ENCODE measurements at regions not wholly inside any gene's neighbourhood (a gene's known extent, or its start where the extent isn't known, plus 50 kb on each side); places are given as distances from the start of the nearest gene placed in this dataset.

DNA sequence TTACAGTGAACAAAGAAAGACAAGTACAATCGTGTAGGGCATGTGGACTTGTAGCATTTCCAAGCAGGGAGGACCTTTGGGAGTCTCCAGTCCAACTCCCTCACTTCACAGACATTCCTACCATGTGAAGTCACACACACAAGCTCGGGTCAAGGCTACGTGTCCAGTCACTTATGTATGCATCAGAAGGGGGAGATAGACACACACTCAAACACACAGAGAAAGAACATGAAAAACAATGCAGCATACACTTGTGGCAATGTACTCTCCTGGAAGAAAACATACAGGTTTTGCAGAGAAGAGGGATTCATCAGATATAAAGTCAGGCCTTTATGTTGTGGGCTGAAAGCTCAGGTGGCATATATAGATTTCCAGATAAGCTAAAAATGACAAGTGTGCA, 136.1 kb upstream of the MID1 start (continued):
- TF ChIP-seq, protein P1, sequence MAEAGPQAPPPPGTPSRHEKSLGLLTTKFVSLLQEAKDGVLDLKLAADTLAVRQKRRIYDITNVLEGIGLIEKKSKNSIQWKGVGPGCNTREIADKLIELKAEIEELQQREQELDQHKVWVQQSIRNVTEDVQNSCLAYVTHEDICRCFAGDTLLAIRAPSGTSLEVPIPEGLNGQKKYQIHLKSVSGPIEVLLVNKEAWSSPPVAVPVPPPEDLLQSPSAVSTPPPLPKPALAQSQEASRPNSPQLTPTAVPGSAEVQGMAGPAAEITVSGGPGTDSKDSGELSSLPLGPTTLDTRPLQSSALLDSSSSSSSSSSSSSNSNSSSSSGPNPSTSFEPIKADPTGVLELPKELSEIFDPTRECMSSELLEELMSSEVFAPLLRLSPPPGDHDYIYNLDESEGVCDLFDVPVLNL (IDR thresholded peaks at IDR 0.05; ENCODE audit: low read depth, low read length) = no peak
- TF ChIP-seq, protein P2, sequence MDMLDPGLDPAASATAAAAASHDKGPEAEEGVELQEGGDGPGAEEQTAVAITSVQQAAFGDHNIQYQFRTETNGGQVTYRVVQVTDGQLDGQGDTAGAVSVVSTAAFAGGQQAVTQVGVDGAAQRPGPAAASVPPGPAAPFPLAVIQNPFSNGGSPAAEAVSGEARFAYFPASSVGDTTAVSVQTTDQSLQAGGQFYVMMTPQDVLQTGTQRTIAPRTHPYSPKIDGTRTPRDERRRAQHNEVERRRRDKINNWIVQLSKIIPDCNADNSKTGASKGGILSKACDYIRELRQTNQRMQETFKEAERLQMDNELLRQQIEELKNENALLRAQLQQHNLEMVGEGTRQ (IDR thresholded peaks at IDR 0.05; ENCODE audit: borderline replicate concordance, low read depth, low read length) = no peak
- no peak for TF ChIP-seq CBX5 (IDR thresholded peaks at IDR 0.05; ENCODE audit: low read depth)
- no peak for TF ChIP-seq NFXL1 (IDR thresholded peaks at IDR 0.05; ENCODE audit: borderline replicate concordance)

DNA sequence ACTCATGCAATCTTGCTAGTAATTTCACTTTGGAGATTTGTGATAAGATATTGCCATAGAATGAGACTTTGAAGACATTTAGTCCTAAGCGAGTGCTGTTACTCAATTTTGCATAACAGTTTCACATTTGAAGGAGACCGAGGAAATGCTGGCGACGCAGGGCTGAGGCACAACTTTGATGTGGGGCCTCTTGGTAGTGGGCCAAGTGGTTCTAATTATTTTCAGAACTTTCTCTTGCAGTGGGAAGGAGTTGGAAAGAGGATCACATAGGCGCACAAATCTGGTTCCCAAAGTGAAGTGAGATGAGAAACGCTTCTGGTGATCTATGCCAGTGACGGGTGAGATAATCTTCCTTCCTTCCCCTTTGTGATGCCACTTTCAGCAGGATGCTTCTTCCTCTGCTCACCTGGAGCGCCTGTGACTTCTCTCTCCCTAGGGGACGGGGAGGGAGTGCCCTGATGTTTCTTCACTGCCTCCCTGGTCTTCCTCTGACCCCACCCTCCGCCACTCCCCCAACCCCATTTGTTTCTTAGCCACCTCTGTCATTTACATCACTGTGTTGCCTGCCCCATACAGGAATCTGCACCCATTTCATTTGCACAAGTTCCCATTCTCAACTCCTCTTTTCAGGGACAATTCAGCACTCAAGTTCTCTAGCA, 138.9 kb upstream of the MID1 start:
- Histone ChIP-seq H3K4me1 (ENCODE audit: control insufficient read depth, insufficient read depth, low read length) (no peaks in the 10 kb centered on the region), H4K20me1 (ENCODE audit: control insufficient read depth, insufficient read depth) (no peaks in the 10 kb centered on the region), H3K79me2 (ENCODE audit: control insufficient read depth, insufficient read depth, low read length) (no peaks in the 10 kb centered on the region), H3K36me3 (ENCODE audit: control insufficient read depth in 2 of 2, insufficient read depth in 2 of 2, low read length in 1 of 2) (no peaks in the 10 kb centered on the region), H3K9me3 (replicated peaks; ENCODE audit: control insufficient read depth, insufficient read depth, low read length) (no peaks in the 10 kb centered on the region), H2AFZ (ENCODE audit: control insufficient read depth, low read depth, low read length) (no peak overlapping the region), H3K27me3 (replicated peaks in 1 of 2; ENCODE audit: control insufficient read depth in 2 of 2, insufficient read depth in 2 of 2, low read length in 1 of 2) (no peaks in the 10 kb centered on the region; a peak in 2 of 4 replicates), H3K4me2 (ENCODE audit: control insufficient read depth, insufficient read depth) (no peak overlapping the region), H3K9ac (ENCODE audit: control insufficient read depth, insufficient read depth, low read length) (no peak overlapping the region), H3K4me3 (no peak overlapping the region), H3K27ac (ENCODE audit: control insufficient read depth, insufficient read depth) (no peak overlapping the region)
- ChIA-PET SMC1A (ENCODE audit: uncharacterized antibody, unreplicated experiment) (no interaction called here), CTCF (no interaction called here), RAD21 (ENCODE audit: unreplicated experiment) (no interaction called here), POLR2A (no interaction called here)
- no peak for DNase-seq (ENCODE audit: low read depth, low spot score)
- 25% methylated on average over 10 of the region's 10 CpGs for WGBS (ENCODE audit: insufficient coverage, insufficient replicate concordance, low lambda C conversion rate, missing lambda C conversion rate)
- ATAC-seq = no peak
- in situ Hi-C loops (cut with MboI) (no loop called here), intact Hi-C loops (cut with micrococcal nuclease; ENCODE audit: unreplicated experiment) (no loop called here)
- FAIRE-seq = no peak
- BruUV-seq (replicated peaks) = no TSS peak
- TF ChIP-seq CHD4 (IDR thresholded peaks at IDR 0.05) (no peak), PAX5 (IDR thresholded peaks at IDR 0.05; ENCODE audit: borderline replicate concordance, low read depth, low read length) (no peak), CEBPB (IDR thresholded peaks at IDR 0.05; ENCODE audit: borderline replicate concordance in 1 of 2, low read depth in 2 of 2, low read length in 2 of 2) (no peak), BCL11A (IDR thresholded peaks at IDR 0.05; ENCODE audit: low read depth, low read length) (no peak), IKZF2 (IDR thresholded peaks at IDR 0.05) (no peak)
